Ecto neural progenitor cell (in vitro differentiated cells): ENCODE measurements at regions not wholly inside any gene's neighbourhood (a gene's known extent, or its start where the extent isn't known, plus 50 kb on each side); places are given as distances from the start of the nearest gene placed in this dataset.
"Not testable (repeated sequence)": the region's sequence is repeated elsewhere in the genome, so short reads cannot be mapped to it uniquely, and the experiment has no call there.

Experiments
- DNase-seq: peaks from one replicate; pipeline ENCODE4 v3.0.0-alpha.2; 2018; ENCODE audit warnings: low spot score

DNA sequence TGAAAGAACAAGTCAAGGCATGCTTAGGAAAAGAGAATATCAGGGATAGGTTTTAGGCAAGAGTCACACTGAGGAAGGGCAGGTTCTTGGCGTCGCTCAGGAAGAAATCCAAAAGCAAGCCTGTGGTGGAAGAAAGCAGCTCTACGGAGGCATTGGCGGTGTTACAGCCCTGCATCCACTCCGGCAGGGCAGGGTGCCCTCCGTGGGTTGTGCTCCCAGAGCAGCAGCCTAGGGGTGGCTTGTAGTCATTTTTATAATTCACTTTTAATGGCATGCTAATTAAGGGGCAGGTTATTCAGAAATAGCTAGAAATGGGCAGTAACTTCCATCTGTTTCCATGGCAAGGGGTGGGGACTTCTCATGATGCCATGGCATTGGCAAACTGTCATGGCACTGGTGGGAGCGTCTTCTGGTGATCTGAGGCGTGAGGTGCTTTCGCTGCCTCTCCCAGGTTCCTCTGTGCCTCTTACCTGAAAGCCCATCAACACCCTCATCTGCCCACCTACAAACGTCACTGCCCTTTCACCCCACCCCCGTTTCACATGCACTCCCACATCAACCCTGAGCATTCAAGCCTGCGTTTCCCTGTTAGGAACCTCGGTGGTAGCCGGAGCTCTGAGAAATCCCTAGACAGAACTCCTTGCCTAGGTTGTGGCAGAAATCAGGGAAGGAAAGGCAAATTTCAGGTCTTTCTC, 1763.8 kb upstream of the TPTE start:
- peak; percentile 34 for DNase-seq

DNA sequence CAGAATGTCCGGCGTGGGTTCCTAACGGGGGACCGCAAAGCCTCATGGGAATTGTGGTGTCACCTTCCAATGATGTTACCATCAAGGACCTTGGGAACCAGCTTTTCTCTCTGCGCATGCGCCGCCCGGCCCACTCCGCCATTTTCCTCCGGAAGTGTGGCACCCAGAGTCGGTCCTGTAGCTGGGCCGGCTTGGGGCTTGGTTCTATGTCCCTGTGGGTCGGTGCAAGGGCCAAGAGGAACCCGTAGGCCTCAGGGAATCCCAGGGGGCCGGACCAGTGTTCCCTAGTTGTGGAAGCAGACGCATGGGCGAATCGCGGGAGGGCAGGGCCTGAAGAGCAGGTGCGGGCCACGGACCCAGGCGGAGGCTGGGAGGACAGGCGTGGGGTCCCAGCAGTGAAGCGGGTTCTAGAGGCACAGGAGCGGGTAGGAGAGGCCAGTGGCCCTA, 1762.4 kb upstream of the TPTE start:
- peak; percentile 37 for DNase-seq

DNA sequence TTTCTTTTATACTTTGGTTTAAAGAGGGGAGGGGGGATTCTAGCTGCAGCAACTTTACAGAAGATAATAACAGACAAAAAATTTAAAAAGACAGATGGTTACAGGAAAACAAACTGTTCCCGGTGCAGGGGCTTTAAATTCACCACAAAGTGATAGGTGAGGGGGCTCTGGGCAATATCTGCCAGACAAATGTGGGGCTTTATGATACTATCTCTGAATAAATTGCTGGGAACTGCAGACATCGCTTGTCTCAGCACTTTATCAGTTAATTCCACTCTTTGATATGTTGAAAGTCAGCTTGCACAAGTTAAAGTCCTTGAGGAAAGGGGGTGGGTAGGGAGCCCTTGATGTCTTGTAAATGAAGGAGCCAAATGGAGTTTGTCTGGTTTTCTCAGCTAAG, 1759.1 kb upstream of the TPTE start:
- DNase-seq = not testable (repeated sequence)

- DNase-seq = not testable (repeated sequence)
These were observed 1757.0 kb upstream of the TPTE start for GRCh38 chr21:8764416-8764815.

- not testable (repeated sequence) for DNase-seq
These were observed 1755.2 kb upstream of the TPTE start for GRCh38 chr21:8766142-8766541.

GRCh38 chr21:8772910-8773514, 1748.4 kb upstream of the TPTE start:
- not testable (repeated sequence) for DNase-seq

DNA sequence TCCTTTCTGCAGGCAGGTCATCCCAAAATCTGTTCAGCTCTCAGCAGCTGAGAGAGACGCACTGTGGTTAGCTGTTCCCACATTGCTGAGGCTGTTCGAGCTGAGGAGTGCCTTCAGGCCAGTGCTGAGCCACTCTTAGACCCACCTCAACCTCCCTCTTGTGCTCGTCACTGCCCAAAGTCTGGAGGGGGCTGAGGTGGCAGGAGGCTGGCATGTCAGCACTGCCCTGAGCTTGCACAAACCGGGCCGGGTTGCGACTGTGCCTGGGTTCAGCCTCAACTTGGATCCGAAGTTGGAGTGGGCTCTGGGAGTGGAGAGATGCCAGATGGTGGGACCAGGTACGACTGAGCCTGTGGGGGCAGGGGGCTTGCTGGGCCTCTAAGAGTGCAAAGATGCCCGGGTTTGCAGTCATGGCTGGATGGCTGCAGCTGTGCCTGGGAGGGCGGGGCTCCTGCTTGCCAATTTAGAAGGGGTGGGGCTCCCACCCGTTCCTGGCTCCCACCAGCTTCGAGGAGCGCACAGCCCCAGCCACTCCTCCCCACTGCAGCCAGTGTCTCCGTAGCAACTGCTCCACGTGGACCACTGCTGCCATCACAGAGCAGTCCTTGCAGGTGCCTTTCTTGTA, 1745.7 kb upstream of the TPTE start:
- not testable (repeated sequence) for DNase-seq

DNA sequence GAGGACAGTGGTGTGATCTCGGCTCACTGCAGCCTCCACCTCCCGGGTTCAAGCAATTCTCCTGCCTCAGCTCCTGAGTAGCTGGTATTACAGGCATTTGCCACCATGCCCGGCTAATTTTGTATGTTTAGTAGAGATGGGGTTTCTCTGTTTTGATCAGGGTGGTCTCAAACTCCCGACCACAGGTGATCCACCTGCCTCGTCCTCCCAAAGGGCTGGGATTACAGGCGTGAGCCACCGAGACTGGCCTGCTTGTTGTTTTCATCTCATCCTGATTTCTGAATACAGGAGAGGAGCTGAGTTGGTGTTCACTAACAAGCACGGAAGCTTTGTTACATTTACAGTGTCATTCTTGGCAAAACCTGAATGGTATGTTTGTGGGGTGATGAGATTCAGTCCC, 1744.1 kb upstream of the TPTE start:
- not testable (repeated sequence) for DNase-seq

- DNase-seq = not testable (repeated sequence)
These were observed 1742.9 kb upstream of the TPTE start for GRCh38 chr21:8778323-8779085.

DNA sequence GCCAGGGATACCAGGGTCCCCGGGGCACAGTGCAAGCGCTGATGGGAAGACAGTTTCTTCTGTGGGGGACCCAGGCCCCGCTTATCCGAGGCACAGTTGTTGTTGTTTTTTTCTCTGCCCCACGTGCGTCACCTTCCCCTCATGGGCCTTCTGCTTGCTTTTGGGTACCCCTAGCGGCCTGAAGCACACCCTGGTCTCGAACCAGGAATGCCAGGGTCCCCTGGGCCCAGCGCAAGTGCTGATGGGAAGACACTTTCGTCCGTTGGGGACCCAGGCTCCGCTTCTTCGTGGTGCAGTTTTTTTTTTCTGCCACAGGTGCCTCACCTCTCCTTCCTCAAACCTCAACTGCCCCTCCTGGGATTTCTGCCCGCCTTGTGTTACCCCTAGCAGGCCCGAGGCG, 1708.5 kb upstream of the TPTE start:
- DNase-seq = not testable (repeated sequence)

- DNase-seq = not testable (repeated sequence)
These were observed 1687.1 kb upstream of the TPTE start for GRCh38 chr21:8834264-8834663.
